Tibial nerve (tissue), 4 donors: ENCODE measurements at regions not wholly inside any gene's neighbourhood (a gene's known extent, or its start where the extent isn't known, plus 50 kb on each side); places are given as distances from the start of the nearest gene placed in this dataset.

Source experiments
- DNase-seq, 2 donors: peaks; one replicate each; pipeline ENCODE4 v3.0.0-alpha.2; 2019; ENCODE audit warnings: low spot score in 2 of 2
- H3K27ac ChIP-seq, 4 donors: fragments of 200-600 bp; sonication (generic) in 3 of 4; one replicate each; pipeline ENCODE4 v1.5.1; 2017 to 2019; ENCODE audit warnings: mild to moderate bottlenecking in 1 of 4
- H3K27me3 ChIP-seq, 2 donors: fragments of 200-600 bp; sonication (generic) in 1 of 2; one replicate each; pipeline versions ENCODE4 v1.5.1 to v1.6.0; 2017 to 2019
- H3K36me3 ChIP-seq, 3 donors: fragments of 200-600 bp; sonication (generic); one replicate each; pipeline ENCODE4 v1.5.1; 2018 to 2019
- H3K4me1 ChIP-seq, 4 donors: fragments of 200-600 bp; sonication (generic) in 3 of 4; one replicate each; pipeline ENCODE4 v1.5.1; 2017 to 2019
- H3K4me3 ChIP-seq, 4 donors: fragments of 200-600 bp; sonication (generic) in 3 of 4; one replicate each; pipeline ENCODE4 v1.5.1; 2017 to 2019; ENCODE audit warnings: mild to moderate bottlenecking in 1 of 4, moderate library complexity in 1 of 4
- H3K9me3 ChIP-seq, 4 donors: fragments of 200-600 bp; sonication (generic) in 3 of 4; one replicate each; pipeline ENCODE4 v1.5.1; 2017 to 2019
- EP300 ChIP-seq, 2 donors: sonication (generic); formaldehyde crosslinking; IDR thresholded peaks; one replicate each; pipeline ENCODE4 v1.6.1; 2017; ENCODE audit warnings: antibody characterized with exemption in 2 of 2, mild to moderate bottlenecking in 1 of 2
- POLR2A ChIP-seq, 2 donors: fragments of 450-650 bp; IDR thresholded peaks; one replicate each; pipeline ENCODE4 v1.6.1; 2017; ENCODE audit warnings: antibody characterized with exemption in 2 of 2, mild to moderate bottlenecking in 2 of 2, moderate library complexity in 2 of 2
- WGBS, 2 donors: methylation state at CpG; one replicate each; pipeline ENCODE4 v1.1.5; 2018; 5-methylcytosine and 5-hydroxymethylcytosine counted together
- TF ChIP-seq, protein P1 (sequence below), 5 experiments: fragments of 200-600 bp in 3 of 5; fragments of 450-650 bp in 2 of 5; sonication (generic) in 3 of 5; IDR thresholded peaks; one replicate each; pipeline ENCODE4 v1.5.1; 2016 to 2019; ENCODE audit warnings: antibody characterized with exemption in 5 of 5, mild to moderate bottlenecking in 3 of 5, moderate library complexity in 2 of 5

GRCh38 chr2:6203291-6203959 lies 511.2 kb downstream of the SOX11 start:
- Histone ChIP-seq H3K4me1 (no peaks in the 10 kb centered on the region), H3K9me3 (peaks cover 0 to 8% (median 0%) of the 10 kb centered on the region in 4 donors), H3K36me3 (no peaks in the 10 kb centered on the region), H3K4me3 (no peak overlapping the region), H3K27ac (no peak overlapping the region), H3K27me3 (no peaks in the 10 kb centered on the region)
- no peak for TF ChIP-seq POLR2A (IDR thresholded peaks at IDR 0.05)
- TF ChIP-seq, protein P1, sequence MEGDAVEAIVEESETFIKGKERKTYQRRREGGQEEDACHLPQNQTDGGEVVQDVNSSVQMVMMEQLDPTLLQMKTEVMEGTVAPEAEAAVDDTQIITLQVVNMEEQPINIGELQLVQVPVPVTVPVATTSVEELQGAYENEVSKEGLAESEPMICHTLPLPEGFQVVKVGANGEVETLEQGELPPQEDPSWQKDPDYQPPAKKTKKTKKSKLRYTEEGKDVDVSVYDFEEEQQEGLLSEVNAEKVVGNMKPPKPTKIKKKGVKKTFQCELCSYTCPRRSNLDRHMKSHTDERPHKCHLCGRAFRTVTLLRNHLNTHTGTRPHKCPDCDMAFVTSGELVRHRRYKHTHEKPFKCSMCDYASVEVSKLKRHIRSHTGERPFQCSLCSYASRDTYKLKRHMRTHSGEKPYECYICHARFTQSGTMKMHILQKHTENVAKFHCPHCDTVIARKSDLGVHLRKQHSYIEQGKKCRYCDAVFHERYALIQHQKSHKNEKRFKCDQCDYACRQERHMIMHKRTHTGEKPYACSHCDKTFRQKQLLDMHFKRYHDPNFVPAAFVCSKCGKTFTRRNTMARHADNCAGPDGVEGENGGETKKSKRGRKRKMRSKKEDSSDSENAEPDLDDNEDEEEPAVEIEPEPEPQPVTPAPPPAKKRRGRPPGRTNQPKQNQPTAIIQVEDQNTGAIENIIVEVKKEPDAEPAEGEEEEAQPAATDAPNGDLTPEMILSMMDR (IDR thresholded peaks at IDR 0.05) = no peak
- TF ChIP-seq EP300 (IDR thresholded peaks at IDR 0.05) = no peak
- WGBS, 2 donors = 88 to 93% methylated on average over 5 of the region's 5 CpGs
- no peak for DNase-seq

GRCh38 chr2:6206882-6207281 lies 514.7 kb downstream of the SOX11 start:
- DNase-seq = no peak
- no peaks in the 10 kb centered on the region for H3K4me1 ChIP-seq
- 70 to 75% methylated on average over 8 of the region's 8 CpGs for WGBS, 2 donors
- no peak overlapping the region for H3K4me3 ChIP-seq
- H3K9me3 ChIP-seq = no peaks in the 10 kb centered on the region
- H3K27me3 ChIP-seq = no peaks in the 10 kb centered on the region
- no peak overlapping the region for H3K27ac ChIP-seq
- TF ChIP-seq POLR2A (IDR thresholded peaks at IDR 0.05) = no peak
- TF ChIP-seq, protein P1 (IDR thresholded peaks at IDR 0.05) = no peak
- TF ChIP-seq EP300 (IDR thresholded peaks at IDR 0.05) = no peak
- no peaks in the 10 kb centered on the region for H3K36me3 ChIP-seq

- Histone ChIP-seq H3K27me3 (no peaks in the 10 kb centered on the region), H3K4me3 (no peak overlapping the region), H3K36me3 (no peaks in the 10 kb centered on the region), H3K4me1 (no peaks in the 10 kb centered on the region), H3K27ac (no peak overlapping the region), H3K9me3 (no peaks in the 10 kb centered on the region)
- DNase-seq = no peak
- WGBS, 2 donors = 69 to 81% methylated on average over 1 of the region's 1 CpG
- TF ChIP-seq, protein P1 (IDR thresholded peaks at IDR 0.05) = no peak
- TF ChIP-seq EP300 (IDR thresholded peaks at IDR 0.05) = no peak
- TF ChIP-seq POLR2A (IDR thresholded peaks at IDR 0.05) = no peak
Measured at GRCh38 chr2:6211236-6211635, 519.1 kb downstream of the SOX11 start.

- H3K36me3 ChIP-seq = no peaks in the 10 kb centered on the region
- no peaks in the 10 kb centered on the region for H3K9me3 ChIP-seq
- no peak overlapping the region for H3K4me3 ChIP-seq
- no peaks in the 10 kb centered on the region for H3K4me1 ChIP-seq
- H3K27me3 ChIP-seq = no peaks in the 10 kb centered on the region
- WGBS, 2 donors = 37 to 60% methylated on average over 6 of the region's 6 CpGs
- TF ChIP-seq EP300 (IDR thresholded peaks at IDR 0.05) (no peak), POLR2A (IDR thresholded peaks at IDR 0.05) (no peak)
- TF ChIP-seq, protein P1 (IDR thresholded peaks at IDR 0.05) = no peak
- no peak for DNase-seq
- no peak overlapping the region for H3K27ac ChIP-seq
Measured at GRCh38 chr2:6212491-6212890, 520.3 kb downstream of the SOX11 start.

DNA sequence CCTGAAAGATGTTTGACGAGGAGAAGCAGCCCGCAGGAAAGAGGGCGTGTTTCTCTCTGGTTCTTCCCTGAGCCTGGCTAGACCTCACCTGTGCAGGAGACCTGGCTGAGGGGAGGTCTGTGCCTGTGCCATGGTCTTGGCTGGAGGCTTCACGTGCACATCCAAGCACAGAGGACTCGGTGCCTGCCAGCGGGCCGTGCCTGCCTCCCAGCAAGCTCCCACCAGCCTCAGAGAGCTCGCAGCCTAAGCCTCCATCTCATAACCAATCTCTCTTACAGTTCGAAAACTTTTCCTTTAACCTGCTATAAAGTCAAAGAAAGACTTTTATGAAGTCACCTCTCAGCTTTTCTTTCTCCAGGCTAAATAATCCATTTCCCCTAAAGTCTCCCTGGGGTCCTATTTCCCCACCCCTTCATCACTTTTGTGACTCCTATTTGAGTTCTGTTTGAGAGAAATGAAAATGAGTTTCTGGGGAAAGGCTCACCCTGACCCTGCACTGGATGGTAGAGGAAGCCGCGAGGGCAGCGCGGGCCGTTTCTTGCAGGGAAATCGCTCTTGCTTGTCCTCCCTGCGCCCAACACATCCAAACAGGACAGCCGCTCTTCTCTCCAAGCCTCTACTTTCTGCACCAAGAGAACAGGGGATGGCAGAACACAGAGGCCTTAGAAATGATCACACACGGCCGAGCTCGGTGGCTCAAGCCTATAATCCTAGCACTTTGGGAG lies 521.0 kb downstream of the SOX11 start:
- WGBS, 2 donors = 92 to 93% methylated on average over 20 of the region's 20 CpGs
- no peaks in the 10 kb centered on the region for H3K4me1 ChIP-seq
- no peaks in the 10 kb centered on the region for H3K36me3 ChIP-seq

More for the DNA sequence above, 521.0 kb downstream of the SOX11 start:
- Histone ChIP-seq H3K27me3 (no peaks in the 10 kb centered on the region), H3K4me3 (no peak overlapping the region), H3K9me3 (no peaks in the 10 kb centered on the region), H3K27ac (no peak overlapping the region)
- DNase-seq = no peak
- TF ChIP-seq EP300 (IDR thresholded peaks at IDR 0.05) = no peak
- no peak for TF ChIP-seq POLR2A (IDR thresholded peaks at IDR 0.05)
- TF ChIP-seq, protein P1 (IDR thresholded peaks at IDR 0.05) = no peak
